Ureter (tissue), 1 donor: ENCODE measurements at regions not wholly inside any gene's neighbourhood (a gene's known extent, or its start where the extent isn't known, plus 50 kb on each side); places are given as distances from the start of the nearest gene placed in this dataset.
"Not testable (repeated sequence)": the region's sequence is repeated elsewhere in the genome, so short reads cannot be mapped to it uniquely, and the experiment has no call there.

Source experiments
- DNase-seq: peaks from one replicate; pipeline ENCODE4 v3.0.0-alpha.2; 2020; ENCODE audit warnings: low spot score
- donor health status: DM: yes; HTN: yes; CAD: no.

DNA sequence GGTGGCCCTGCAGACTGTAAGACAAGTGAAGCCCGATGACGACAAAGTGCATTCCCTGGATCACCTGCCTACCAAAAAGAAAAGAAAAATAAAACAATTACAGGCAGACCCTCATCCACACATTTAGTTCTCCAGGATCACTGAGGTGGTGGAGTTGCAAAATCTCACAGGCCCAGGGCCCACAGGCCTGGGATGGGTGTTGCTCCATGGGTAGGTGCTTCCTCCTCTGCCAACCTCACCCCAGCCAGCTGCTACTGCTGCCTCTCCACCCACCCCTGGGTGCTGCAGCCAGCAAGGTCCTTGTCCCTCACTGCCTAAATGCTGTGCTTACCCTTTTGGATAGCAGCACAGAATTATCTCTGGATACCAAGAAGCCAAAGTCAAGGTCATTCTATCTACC is 146.4 kb upstream of the GALNT2 start:
- no peak for DNase-seq

DNA sequence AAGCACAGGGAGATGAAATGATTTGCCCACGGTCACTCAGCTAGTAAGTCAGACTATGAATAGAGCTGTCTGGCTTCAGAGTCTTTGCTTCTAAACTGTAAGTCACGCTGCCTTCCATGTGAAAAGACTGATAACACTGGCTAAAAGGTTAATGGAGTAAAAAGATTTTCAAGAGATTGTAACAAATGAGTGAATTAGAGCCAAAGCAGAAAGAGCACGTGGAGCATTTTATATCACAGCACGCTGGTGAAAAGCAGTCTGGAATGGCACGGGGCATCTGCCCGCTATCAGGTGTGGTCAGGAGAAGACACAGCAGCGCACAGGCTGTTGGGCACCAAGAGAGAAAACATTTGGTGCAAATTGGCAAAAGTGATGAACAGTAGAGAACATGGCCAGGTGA is 144.8 kb upstream of the GALNT2 start:
- no peak for DNase-seq

DNA sequence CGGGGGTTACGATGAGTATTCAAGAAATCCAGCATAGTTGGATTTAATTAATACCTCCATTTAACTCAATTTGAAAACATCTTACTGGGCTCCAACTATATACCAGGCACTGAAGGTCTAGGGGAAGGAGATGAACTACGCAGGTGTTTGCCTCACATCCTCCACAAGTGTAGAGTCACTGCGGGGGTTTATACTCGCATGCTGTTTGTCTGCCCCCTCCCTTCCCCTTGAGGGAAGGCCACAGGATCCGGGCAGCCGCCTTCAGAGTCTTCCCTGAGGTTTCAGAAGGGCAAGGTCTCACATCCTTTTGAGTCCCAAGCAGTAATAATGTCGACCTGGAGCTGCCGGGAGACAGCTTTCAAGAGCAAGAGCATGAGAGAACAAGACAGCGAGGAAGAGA is 142.4 kb upstream of the GALNT2 start:
- DNase-seq = no peak

DNA sequence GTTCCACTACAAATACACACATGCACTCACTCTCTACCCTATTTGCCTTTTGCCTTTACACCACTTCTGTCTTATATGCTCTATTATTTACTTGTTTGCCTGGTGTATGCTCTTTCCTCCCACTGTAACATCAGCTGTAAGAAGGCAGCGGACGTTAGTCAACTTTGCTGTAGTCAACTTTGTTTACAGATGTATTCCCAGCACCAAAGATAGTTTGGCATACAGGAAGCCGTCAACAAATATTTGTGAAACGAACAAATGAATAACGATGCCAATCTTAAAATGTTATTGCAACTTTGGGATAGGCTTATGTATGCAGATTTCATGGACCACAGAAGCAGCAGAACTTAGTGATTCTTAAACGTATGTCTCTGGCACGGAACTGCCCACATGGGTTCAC is 138.3 kb upstream of the GALNT2 start:
- no peak for DNase-seq

DNA sequence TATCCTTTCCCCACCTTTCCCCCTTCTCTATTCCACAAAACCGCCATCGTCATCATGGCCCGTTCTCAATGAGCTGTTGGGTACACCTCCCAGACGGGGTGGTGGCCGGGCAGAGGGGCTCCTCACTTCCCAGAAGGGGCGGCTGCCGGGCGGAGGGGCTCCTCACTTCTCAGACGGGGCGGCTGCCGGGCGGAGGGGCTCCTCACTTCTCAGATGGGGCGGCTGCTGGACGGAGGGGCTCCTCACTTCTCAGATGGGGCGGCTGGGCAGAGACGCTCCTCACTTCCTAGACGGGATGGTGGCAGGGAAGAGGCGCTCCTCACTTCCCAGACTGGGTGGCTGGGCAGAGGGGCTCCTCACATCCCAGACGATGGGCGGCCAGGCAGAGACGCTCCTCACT is 135.3 kb upstream of the GALNT2 start:
- not testable (repeated sequence) for DNase-seq

DNA sequence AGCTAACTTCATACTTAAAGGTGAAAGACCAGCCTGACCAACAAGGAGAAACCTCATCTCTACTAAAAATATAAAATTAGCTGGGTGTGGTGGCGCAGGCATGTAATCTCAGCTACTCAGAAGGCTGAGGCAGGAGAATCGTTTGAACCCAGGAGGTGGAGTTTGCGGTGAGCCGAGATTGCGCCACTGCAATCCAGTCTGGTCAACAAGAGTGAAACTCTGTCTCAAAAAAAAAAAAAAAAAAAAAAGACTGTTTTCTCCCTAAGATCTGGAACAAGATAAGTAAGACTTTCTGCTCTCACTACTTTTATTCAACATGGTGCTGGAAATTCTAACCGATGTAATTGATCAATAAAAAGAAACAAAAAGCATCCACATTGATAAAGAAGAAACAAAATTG is 131.9 kb upstream of the GALNT2 start:
- DNase-seq = not testable (repeated sequence)

DNA sequence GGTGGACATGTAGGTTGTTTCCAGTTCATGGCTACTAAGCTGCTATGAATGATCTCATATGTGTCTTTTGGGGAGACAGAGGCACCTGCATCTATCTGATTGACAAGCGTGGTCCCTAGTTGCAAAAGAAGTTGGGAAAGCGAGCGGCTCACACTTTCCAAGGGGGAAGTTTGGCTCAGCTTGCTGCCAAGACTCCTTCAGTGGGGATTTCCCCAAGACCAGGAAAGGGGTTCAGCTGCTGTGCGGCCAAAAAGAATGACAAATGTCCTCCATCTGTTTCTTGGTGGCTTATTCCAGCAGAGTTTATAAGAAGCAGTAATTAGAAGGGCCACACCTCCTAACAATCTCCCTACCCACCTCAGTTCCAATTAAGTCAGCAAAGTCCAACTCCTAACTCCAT is 128.5 kb upstream of the GALNT2 start:
- no peak for DNase-seq

DNA sequence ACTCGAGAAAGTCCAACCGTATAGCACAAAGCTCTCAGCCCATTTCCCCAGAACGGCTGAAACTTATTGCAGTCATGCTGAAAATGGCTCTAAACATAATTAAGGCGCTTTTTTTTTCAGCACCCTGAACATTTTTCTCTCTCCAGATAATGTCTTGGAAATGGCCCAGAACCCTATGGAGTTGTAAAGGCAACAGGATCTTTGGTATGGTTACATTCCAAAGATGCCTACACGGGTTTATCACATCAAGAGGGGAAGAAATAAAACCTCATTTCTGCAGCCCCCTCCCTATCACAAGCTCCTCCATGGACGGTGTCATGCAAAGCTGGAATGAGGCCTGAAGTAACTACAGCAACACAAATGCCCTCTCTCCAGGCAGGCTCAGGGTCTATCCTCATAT is 126.4 kb upstream of the GALNT2 start:
- no peak for DNase-seq

DNA sequence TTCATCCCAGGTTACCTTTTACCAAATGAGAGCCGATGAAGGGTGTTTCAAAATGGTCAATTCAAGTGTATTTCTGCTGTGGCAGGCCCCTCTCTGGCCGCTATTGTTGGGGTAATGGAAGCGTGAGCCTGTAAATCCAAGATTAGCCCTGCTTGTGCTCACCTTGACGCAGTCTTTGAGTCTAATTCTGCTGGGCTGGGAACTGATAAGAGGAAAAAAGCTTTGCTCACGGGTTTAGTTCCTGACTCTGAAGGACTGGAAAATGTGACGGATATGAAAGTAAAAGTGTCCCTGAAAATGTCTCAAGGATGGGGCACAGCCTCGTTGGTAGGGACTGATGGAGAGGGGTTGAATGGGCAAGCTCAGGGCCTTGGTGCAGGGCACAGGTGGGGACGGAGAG is 125.9 kb upstream of the GALNT2 start:
- no peak for DNase-seq

DNA sequence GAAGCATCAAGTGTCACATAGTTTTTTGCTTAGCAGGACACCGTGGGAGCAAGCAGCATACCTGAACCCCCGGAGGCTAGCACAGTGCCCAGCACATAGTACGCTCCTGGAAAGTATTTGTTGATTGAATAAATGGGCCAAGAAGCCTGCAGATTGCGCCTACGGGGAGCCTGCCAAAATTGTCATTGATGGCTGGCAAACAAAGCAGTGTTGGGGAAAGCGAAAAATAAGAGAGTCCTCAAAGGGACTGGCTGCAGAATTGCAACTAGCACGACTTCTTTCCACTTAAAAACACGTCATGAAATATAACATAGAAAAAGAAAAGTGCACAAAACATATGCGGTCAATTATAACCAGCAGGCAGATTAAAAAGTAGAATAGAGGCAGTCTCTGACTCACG is 125.2 kb upstream of the GALNT2 start:
- no peak for DNase-seq

DNA sequence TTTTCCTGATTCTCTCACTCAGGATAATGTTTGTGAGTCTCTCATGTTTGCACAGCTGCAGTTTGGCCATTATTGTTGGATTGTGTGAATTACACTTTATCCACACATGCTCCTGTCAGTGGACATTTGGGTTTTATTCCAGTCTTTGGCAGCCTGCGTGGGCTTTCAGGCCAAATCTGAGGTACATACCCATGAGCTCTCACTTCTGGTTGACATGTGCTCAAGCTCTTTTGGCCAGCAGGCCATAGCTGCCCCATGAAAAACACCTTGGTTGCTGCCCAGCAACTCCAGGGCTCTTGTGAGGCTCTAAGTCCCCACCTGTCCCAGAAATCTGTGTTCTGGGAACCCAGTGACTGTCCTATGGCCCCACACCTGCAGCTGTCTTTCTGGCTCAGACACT is 124.5 kb upstream of the GALNT2 start:
- DNase-seq = no peak

DNA sequence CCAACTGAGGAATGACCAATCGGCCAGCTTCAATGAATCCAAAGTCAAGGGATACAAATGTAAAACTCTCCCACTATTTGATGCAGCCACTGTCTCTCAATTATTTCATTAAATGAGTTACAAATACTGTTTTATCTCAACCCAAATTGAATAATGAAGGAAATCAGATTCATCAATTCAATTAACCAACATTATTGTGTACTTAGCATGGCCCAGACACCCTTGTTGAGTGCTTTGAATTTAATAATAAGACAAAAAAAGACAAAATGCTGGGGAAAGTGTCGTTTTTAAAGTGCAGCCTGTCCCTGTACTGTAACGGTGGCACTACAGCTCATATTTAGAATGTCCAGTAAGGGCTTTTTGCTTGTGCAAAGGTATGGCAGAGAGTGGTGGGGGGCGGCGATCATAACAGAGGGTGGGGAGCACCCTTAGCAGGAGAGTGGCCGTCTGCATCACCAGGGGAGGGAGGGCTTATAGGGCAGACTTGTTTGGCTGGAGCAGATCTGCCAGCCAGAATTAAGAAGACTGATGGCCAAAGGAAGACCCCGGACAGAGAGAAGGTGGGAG is 123.8 kb upstream of the GALNT2 start:
- DNase-seq = no peak

DNA sequence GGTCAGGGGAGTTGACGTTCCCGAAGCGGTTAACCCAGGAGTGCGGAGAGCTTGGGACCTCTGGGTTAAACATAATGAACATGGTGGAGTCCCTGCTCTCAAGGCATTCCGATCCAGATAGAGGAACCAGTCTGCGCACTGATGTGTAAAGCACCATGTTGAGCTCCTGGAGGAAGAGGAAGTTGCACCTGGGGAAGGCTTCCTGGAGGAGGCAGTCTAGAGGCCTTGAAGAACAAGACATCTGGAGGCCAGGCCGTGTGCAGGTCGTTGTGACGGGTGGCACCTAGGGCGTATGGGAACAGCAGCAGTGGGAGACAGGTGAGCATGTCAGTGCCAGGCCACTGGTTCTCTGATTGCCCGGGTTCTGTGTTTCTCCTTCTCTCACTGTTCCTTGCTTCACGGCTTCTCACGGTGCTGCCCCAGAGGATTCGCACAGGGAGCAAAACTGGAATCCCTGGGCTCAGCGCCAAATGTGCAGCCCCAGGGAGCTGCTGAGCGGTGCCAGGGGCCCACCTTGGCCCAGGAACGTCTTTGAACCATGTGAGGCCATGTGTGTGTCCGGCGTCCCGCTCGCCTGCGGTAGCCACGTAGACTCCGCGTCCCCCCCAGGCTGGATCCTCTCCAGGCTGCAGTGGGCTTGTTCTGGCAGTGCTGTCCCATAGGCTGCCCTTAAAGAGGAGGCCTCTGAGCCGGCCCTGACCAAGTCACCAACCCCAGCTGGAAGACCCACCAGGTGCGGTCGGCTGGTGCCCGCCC is 122.9 kb upstream of the GALNT2 start:
- DNase-seq = no peak

DNA sequence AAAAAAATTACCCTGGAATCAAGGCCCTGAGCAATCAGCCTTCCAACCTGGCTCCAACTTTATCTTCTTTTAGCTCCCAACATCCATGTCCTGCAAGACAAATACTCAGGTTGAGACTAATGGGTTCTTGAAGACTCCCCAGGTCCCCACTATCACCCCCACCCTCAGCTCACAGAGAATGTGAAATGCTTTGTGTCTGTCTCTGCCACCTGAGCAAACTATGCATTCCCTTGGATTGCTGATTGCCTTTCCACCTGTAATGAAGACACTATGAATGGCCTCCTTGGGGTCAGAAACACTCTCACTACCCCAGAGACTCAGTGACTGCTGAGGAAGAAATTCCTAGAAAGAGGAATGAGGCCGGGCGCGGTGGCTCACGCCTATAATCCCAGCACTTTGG is 121.2 kb upstream of the GALNT2 start:
- no peak for DNase-seq

DNA sequence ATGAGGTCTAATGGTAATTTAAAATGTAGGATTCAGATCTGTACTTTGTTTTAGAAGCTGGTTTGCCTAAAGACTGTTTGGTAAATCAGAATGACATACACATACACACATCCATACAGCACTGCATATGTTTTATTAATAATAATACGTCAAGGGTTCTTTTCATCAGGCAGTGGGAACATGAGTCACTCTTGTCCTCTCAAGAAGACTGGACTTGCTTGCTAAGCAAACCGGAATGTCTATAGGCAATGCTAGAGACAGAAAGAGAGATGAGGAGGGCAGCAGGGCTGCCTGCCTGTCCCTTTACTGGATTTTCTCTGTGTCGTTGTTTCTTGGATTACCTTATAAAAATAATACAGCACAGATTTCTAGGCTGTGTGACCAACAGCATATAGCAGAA is 119.1 kb upstream of the GALNT2 start:
- no peak for DNase-seq

DNA sequence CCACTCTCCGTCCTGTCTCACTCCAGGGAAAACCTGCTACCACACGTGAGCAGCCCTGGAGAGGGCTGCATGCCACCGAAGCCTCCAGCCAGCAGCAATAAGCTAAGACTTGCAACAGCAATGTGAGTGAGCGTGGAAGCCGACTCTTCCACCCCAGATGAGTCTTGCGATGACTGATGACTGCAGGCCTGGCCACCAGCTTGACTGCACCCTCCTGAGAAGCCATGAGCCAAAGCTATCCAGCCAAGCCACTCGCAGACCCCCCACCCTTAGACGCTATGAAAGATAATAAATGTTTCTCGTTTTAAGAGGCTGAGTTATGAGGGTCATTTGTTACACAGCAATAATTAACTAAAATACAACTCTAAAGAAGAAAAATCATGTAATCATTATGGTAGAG is 118.6 kb upstream of the GALNT2 start:
- DNase-seq = no peak

DNA sequence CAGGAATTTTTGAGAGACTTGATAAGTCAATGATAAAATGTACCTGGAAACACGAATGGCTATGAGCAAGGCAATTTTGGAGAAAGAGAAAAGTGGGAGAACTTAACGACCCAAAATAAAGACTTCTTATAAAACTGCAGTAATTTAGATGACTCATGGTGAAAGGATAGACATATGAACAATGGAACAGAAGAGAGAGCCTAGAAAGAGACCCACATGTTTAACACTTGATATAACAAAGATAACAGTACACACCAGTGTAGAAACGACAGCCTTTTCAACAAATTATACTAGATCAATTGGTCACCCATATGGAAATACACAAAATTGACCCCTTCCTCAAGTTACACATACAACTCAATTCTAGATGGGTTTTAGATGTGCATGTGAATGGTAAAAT is 117.5 kb upstream of the GALNT2 start:
- no peak for DNase-seq

DNA sequence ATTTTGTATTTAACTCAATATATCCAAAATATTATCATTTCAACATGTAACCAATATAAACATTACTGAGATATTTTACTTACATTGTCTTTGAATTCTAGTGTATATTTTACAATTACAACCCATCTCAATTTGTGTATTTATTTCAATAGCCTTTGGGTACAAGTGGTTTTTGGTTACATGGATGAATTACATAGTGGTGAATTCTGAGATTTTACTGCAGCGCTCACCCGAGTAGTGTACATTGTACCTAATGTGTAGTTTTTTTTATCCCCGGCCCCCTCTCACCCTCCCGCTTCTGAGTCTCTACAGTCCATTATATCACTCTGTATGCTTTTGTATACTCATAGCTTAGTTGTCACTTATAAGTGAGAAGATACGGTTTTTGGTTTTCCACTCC is 117.0 kb upstream of the GALNT2 start:
- DNase-seq = no peak

DNA sequence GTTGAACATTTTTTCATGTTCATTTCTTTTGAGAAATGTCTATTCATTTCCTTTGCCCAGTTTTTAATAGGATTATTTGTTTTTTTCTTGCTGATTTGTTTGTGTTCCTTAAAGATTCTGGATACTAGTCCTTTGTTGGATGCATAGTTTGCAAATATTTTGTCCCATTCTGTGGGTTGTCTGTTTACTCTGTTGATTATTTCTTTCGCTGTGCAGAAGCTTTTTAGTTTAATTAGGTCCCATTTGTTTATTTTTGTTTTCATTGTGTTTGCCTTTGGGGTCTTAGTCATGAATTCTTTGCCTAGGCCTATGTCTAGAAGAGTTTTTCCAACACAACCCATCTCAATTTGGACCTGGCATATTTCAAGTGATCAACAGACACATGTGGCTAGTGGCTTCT is 116.1 kb upstream of the GALNT2 start:
- no peak for DNase-seq

DNA sequence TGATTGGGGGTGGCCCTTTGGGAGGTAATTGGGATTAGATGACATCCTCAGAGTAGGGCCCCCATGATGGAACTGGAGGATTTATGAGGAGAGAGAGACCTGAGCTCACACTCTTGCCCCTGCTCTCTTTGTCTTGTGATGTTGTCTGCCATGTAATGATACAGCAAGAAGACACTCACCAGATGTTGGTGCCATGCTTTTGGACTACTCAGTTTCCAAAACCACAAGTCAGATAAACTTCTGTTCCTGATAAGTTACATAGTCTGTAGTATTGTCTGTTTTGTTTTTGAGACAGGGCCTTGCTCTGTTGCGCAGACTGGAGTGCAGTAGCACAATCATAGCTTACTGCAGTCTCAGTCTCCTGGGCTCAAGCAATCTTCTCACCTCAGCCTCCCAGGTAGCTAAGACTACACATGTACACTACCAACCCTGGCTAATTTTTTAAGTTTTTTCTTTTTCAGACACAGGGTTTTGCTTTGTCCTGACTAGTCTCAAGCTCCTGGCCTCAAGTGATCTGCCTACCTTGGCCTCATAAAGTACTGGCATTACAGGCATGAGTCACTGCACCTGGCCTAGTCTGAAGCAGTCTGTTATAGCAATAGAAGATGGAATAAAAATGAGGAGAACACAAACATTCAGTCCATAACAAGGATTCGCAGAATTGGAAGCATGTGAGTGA is 115.0 kb upstream of the GALNT2 start:
- no peak for DNase-seq

DNA sequence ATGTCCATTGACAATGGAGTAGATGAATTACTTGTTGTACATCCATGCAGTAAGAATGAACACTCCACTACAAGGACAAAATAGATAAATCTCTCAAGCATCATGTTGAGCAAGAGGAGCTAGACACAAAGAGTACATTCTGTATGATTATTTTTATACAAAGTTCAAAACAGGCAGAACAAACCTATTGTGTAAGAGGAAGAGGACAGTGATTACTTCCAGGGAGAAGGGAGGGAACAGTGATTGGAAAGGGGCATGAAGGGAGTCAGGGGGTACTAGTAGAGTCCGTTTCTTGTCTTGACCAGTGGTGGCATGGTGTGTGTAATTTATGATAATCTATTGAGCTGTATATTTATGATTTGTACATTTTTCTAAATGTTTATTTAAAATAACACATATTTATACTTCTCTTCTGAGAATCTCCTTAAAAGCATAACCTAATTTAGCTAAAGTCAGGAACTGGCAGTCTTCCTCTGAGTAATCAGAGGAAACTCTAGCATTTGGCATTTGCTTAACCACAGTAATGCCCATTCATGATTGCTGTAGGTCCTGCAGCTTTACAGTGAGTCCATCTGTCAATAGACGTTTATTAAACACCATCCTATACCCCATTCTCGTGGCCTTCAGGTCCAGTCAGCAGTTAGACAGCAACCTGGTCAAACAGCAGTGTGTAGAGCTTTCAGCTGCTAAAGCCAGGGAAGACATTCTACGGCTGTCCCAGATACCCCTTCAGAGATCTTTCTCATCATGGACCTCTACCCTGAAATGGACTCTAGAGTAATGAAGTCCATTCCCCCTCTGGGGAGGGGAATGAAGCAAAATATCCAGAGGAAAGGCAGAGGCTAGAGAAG is 114.1 kb upstream of the GALNT2 start:
- DNase-seq = no peak

DNA sequence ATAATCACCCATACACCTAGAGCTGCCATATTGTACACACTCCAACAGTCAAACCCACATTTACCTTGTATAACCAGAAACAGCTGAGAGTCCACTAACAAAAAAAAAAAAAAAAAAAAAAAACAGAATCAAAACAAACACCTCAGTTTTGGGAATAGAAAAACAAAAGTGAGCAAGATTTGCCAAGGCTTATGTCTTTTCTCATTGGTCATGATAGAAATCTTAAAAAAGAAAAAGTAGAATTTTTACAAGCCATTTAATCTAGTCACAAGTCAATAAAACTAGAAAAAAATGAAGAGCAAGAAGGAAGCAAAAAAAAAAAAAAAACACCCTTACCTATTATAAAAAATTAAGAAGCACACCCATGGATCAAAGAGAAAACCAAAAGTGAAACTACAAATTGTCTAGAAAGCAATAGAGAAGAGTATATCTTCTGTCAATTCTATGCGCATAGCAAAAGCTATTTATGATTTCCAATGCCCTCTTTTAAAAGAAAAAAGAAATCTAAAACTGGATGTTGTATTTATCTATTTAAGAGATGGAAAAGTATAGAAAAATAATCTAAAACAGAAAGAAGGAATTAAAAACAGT is 113.2 kb upstream of the GALNT2 start:
- no peak for DNase-seq
